Endothelial cell (in vitro differentiated cells): ENCODE measurements at regions not wholly inside any gene's neighbourhood (a gene's known extent, or its start where the extent isn't known, plus 50 kb on each side); places are given as distances from the start of the nearest gene placed in this dataset.

Experiments
- DNase-seq: peaks from one replicate; pipeline ENCODE4 v3.0.0; 2021; ENCODE audit warnings: low spot score
- H3K27ac Mint-ChIP-seq: one replicate; pipeline ENCODE4 v1.8.0; 2021; ENCODE audit warnings: mixed read lengths, inconsistent platforms; ENCODE audit not compliant: unreplicated experiment
- H3K27me3 Mint-ChIP-seq: one replicate; pipeline ENCODE4 v1.8.0; 2021; ENCODE audit warnings: mild to moderate bottlenecking, moderate library complexity, mixed read lengths, inconsistent platforms; ENCODE audit not compliant: unreplicated experiment
- H3K36me3 Mint-ChIP-seq: one replicate; pipeline ENCODE4 v1.8.0; 2021; ENCODE audit warnings: mild to moderate bottlenecking, low read depth, mixed read lengths, inconsistent platforms; ENCODE audit not compliant: unreplicated experiment
- H3K4me1 Mint-ChIP-seq: one replicate; pipeline ENCODE4 v1.8.0; 2021; ENCODE audit warnings: mild to moderate bottlenecking, mixed read lengths, inconsistent platforms; ENCODE audit not compliant: unreplicated experiment
- H3K4me3 Mint-ChIP-seq: one replicate; pipeline ENCODE4 v1.8.0; 2021; ENCODE audit warnings: mild to moderate bottlenecking, mixed read lengths, inconsistent platforms; ENCODE audit not compliant: unreplicated experiment
- H3K9me3 Mint-ChIP-seq: one replicate; pipeline ENCODE4 v1.8.0; 2021; ENCODE audit warnings: mixed read lengths, inconsistent platforms; ENCODE audit not compliant: unreplicated experiment
- CTCF ChIP-seq: fragments of 200-600 bp; sonication (generic); IDR thresholded peaks from one replicate; pipeline ENCODE4 v1.5.0; 2021; ENCODE audit warnings: antibody characterized with exemption; ENCODE audit not compliant: unreplicated experiment

DNA sequence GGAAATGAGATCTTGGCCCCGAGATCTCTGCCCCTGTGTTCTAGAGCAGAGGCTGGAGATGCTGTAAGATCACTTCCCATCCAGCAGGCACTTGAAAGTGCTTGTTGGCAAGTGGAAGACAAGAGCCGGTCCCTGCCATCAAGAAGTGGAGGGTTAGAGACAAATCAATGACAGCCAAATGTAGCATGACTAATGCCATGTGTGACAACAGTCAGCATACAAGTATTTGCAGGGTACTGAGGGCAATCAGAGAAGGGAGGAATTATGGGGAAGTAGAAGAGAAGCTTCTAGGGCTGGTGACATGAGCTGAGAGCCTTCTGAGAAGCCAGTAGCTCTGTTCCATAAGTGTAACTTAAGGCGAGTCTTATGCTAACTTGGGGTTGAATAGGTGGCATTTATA, 58.6 kb downstream of the TMEM17 start:
- no peak for TF ChIP-seq CTCF
- Mint-ChIP-seq H3K4me1 (no peaks in the 10 kb centered on the region), H3K4me3 (no peak overlapping the region), H3K27me3 (peaks cover 4% of the 10 kb centered on the region), H3K36me3 (no peaks in the 10 kb centered on the region), H3K27ac (no peak overlapping the region), H3K9me3 (no peaks in the 10 kb centered on the region)
- no peak for DNase-seq

DNA sequence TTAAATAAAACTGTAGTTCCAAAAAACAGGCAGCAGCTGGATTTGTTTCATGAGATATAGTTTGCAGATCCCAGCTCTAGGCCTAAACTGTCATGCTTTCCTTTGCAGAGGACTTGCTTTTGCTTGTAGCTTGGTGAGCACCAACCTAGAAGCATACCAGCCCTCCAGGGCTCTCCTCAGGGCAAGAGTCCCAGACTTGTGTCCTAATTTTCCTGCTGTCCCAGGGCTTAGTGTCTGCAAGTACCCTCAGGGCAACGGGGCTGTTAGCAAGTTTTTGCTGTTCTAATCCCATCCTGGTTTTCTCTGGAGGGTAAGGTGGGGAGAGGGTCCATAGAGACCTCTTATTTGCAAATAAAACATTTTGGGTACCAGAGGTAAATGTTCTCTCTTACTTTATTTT, 59.5 kb downstream of the TMEM17 start:
- Mint-ChIP-seq H3K9me3 (no peaks in the 10 kb centered on the region), H3K4me3 (no peak overlapping the region), H3K27ac (no peak overlapping the region), H3K36me3 (no peaks in the 10 kb centered on the region), H3K4me1 (no peaks in the 10 kb centered on the region), H3K27me3 (peaks cover 4% of the 10 kb centered on the region)
- TF ChIP-seq CTCF = no peak
- no peak for DNase-seq

DNA sequence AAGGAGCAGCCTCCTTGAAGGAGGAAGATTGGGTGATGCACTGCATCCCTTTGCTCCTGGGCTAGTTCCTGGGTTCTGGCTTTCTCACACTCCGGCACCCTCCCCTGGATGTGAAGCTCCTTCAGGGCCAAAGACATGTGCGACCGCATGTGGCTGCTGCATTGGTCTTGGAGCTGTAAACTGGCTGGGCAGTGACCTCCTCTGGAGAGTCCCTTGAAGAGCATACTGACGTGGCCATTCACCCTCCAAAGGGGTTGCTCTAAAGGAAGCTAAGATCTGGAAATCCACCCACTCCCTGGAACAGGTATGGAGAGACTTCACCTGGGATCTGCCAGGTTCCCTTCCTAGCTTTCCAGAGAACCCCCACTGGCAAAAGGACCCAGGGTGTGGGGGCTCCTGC, 62.1 kb downstream of the TMEM17 start:
- Mint-ChIP-seq H3K27me3 (peaks cover 4% of the 10 kb centered on the region), H3K4me1 (no peaks in the 10 kb centered on the region), H3K27ac (no peak overlapping the region), H3K4me3 (no peak overlapping the region), H3K36me3 (no peaks in the 10 kb centered on the region), H3K9me3 (no peaks in the 10 kb centered on the region)
- no peak for DNase-seq
- no peak for TF ChIP-seq CTCF

DNA sequence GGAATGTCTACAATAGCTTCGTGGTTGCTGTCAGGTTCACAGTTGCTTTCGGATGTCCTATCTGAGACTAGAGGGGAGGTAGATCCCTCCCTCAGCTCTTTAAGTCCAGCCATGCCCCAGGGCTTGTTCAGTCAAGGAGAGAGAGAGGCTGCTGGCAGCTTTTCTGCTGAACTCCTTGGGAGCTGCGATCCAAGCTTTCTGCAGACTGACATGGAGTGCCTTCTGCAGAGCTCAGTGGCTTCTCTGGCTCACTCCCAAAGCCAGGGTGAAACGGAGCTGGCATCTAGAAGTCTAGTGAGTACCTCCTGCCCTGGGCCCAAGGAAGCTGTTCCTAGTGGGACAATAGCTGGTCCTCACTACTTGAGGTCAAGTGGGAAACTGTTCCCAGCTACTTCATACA, 62.5 kb downstream of the TMEM17 start:
- no peak overlapping the region for H3K4me3 Mint-ChIP-seq
- no peaks in the 10 kb centered on the region for H3K4me1 Mint-ChIP-seq
- DNase-seq = no peak
- H3K36me3 Mint-ChIP-seq = no peaks in the 10 kb centered on the region
- peaks cover 4% of the 10 kb centered on the region for H3K27me3 Mint-ChIP-seq
- H3K9me3 Mint-ChIP-seq = no peaks in the 10 kb centered on the region
- TF ChIP-seq CTCF = no peak
- no peak overlapping the region for H3K27ac Mint-ChIP-seq

DNA sequence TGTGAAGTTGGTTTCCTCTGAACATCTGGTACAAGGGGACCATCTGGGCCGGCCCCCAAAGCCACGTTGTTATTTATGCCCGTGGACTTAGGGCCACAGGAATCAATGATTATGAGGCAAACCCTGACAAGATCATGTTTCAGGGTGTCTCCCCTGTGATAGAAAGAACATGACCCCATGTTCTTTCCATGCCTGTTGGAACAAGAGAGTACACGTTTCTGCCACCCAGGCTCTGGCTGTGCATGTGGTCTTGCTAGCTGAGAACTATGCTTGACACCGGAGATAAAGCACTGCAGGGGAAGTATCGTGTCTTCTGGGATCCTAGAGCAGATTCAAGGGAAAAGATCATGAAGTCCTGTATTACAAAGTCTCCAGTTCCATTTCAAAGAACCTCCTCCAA, 64.2 kb downstream of the TMEM17 start:
- no peak for TF ChIP-seq CTCF
- no peaks in the 10 kb centered on the region for H3K9me3 Mint-ChIP-seq
- no peaks in the 10 kb centered on the region for H3K4me1 Mint-ChIP-seq
- H3K27ac Mint-ChIP-seq = no peak overlapping the region
- peaks cover under 1% of the 10 kb centered on the region for H3K27me3 Mint-ChIP-seq
- no peak for DNase-seq
- H3K36me3 Mint-ChIP-seq = no peaks in the 10 kb centered on the region
- no peak overlapping the region for H3K4me3 Mint-ChIP-seq
